ENCODE measurements at regions not wholly inside any gene's neighbourhood (a gene's known extent, or its start where the extent isn't known, plus 50 kb on each side); places are given as distances from the start of the nearest gene placed in this dataset.

GRCh38 chr13:106967391-106967790 lies 399.5 kb upstream of the ARGLU1 start:
- TF ChIP-seq CTCF (conservative IDR thresholded peaks at IDR 0.05 in 1 of 2, IDR thresholded peaks at IDR 0.05 in 1 of 2; ENCODE audit: extremely low read depth in 1 of 2, insufficient read depth in 1 of 2, low read depth in 1 of 2, low read length in 2 of 2): no peak
- no peak for TF ChIP-seq EZH2 (IDR thresholded peaks at IDR 0.05; ENCODE audit: borderline replicate concordance, low read length)
